Loucy (cell line): ENCODE measurements at regions not wholly inside any gene's neighbourhood (a gene's known extent, or its start where the extent isn't known, plus 50 kb on each side); places are given as distances from the start of the nearest gene placed in this dataset.

ENCODE experiments used
- EZH2phosphoT487 ChIP-seq: fragments of 200-600 bp; IDR thresholded peaks from 2 replicates; pipeline ENCODE4 v1.6.1; 2018; ENCODE audit warnings: antibody characterized with exemption, mild to moderate bottlenecking, moderate library complexity, borderline replicate concordance
- TF ChIP-seq, protein P1 (sequence below): fragments of 200-600 bp; sonication (generic); conservative IDR thresholded peaks from 2 replicates; pipeline ENCODE4 v1.5.1; 2014; ENCODE audit warnings: mild to moderate bottlenecking, antibody characterized with exemption, low read length

DNA sequence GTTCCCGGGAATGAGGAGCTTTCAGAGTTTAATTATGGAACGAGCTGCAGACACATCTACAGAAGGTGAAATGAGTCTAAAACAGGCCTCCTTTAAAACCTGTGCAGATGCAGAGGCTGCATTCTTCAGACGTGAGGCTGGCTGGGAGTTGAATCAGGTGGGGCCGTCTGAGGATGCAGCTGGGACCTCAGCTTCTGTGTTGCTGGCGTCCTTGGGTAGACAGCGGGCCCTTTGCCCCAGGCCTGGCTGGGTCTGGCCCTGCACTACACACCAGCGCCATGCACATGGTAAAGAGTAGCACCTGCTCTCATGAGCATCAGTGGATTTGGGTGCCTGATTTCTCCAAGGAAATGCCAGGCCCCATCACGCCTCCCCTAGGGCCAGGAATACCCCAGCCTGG, 67.3 kb downstream of the TMEM18 start:
- TF ChIP-seq, protein P1, sequence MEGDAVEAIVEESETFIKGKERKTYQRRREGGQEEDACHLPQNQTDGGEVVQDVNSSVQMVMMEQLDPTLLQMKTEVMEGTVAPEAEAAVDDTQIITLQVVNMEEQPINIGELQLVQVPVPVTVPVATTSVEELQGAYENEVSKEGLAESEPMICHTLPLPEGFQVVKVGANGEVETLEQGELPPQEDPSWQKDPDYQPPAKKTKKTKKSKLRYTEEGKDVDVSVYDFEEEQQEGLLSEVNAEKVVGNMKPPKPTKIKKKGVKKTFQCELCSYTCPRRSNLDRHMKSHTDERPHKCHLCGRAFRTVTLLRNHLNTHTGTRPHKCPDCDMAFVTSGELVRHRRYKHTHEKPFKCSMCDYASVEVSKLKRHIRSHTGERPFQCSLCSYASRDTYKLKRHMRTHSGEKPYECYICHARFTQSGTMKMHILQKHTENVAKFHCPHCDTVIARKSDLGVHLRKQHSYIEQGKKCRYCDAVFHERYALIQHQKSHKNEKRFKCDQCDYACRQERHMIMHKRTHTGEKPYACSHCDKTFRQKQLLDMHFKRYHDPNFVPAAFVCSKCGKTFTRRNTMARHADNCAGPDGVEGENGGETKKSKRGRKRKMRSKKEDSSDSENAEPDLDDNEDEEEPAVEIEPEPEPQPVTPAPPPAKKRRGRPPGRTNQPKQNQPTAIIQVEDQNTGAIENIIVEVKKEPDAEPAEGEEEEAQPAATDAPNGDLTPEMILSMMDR = no peak
- TF ChIP-seq EZH2phosphoT487 = no peak
